Adrenal gland (tissue), 5 donors: ENCODE measurements at regions not wholly inside any gene's neighbourhood (a gene's known extent, or its start where the extent isn't known, plus 50 kb on each side); places are given as distances from the start of the nearest gene placed in this dataset.

ENCODE experiments used
- POLR2A ChIP-seq, 2 donors: fragments of 450-650 bp; IDR thresholded peaks; one replicate each; pipeline ENCODE4 v1.6.1; 2017; ENCODE audit warnings: antibody characterized with exemption in 2 of 2, mild to moderate bottlenecking in 2 of 2, moderate library complexity in 1 of 2
- TF ChIP-seq, protein P1 (sequence below), 6 experiments: fragments of 450-650 bp in 4 of 6; fragments of 200-600 bp in 2 of 6; sonication (generic) in 1 of 6; IDR thresholded peaks; 1 replicate in 5 of 6; 2 replicates in 1 of 6; pipeline versions ENCODE4 v1.5.1 to v1.8.0; 2016 to 2021; ENCODE audit warnings: antibody characterized with exemption in 6 of 6, mild to moderate bottlenecking in 2 of 6, moderate library complexity in 1 of 6
- donor health status: DM: no; HTN: no; CAD: no.

DNA sequence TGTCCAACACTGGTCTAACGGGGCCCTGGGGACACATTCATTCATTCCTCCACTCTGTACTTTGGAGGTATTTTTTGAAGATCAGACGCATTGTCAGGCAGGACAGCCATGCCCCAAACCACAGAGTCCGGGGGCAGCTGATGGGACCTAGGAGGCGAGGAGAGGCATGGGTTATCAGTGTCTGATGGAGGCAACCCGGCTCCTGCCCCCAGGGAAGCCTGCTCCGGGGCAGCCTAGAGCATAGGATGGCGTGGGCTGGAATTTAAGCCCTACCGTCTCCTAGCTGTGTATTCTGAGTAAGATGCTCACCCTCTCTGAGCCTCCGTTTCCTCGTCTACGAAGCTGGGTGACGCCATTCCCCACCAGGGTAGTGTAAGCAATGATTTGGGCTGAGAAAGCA is 55.4 kb upstream of the ELN start:
- no peak for TF ChIP-seq POLR2A (IDR thresholded peaks at IDR 0.05)
- TF ChIP-seq, protein P1, sequence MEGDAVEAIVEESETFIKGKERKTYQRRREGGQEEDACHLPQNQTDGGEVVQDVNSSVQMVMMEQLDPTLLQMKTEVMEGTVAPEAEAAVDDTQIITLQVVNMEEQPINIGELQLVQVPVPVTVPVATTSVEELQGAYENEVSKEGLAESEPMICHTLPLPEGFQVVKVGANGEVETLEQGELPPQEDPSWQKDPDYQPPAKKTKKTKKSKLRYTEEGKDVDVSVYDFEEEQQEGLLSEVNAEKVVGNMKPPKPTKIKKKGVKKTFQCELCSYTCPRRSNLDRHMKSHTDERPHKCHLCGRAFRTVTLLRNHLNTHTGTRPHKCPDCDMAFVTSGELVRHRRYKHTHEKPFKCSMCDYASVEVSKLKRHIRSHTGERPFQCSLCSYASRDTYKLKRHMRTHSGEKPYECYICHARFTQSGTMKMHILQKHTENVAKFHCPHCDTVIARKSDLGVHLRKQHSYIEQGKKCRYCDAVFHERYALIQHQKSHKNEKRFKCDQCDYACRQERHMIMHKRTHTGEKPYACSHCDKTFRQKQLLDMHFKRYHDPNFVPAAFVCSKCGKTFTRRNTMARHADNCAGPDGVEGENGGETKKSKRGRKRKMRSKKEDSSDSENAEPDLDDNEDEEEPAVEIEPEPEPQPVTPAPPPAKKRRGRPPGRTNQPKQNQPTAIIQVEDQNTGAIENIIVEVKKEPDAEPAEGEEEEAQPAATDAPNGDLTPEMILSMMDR (IDR thresholded peaks at IDR 0.05): no peak
